ENCODE measurements at regions not wholly inside any gene's neighbourhood (a gene's known extent, or its start where the extent isn't known, plus 50 kb on each side); places are given as distances from the start of the nearest gene placed in this dataset.

- H3K9me1 ChIP-seq (ENCODE audit: insufficient read depth, low read length), result no peaks in the 10 kb centered on the region
- H3K4me3 ChIP-seq (ENCODE audit: insufficient read depth, low read depth, low read length), result no peak overlapping the region
- no peak overlapping the region for H4K8ac ChIP-seq (ENCODE audit: low read depth in 2 of 2, low read length in 2 of 2)
- no peak overlapping the region for H2BK20ac ChIP-seq (ENCODE audit: low read depth, low read length)
- DNase-seq (no peak), ATAC-seq (ENCODE audit: low read depth) (no peak)
- no peak overlapping the region for H2AK9ac ChIP-seq (replicated peaks; ENCODE audit: low read depth, low read length, poor library complexity)
- no peak overlapping the region for H3K23ac ChIP-seq (ENCODE audit: low read depth, low read length)
- H3K56ac ChIP-seq (ENCODE audit: extremely low read depth, insufficient read depth, low read length), result no peak overlapping the region
- H3K27me3 ChIP-seq (ENCODE audit: control insufficient read depth, insufficient read depth, low read length), result no peaks in the 10 kb centered on the region; the same call in 1 of the 2 replicates
- dilution Hi-C loops (cut with HindIII; ENCODE audit: low sequenced_read_pairs, unreplicated experiment) (no loop called here), in situ Hi-C loops (cut with MboI; ENCODE audit: low sequenced_read_pairs) (no loop called here), intact Hi-C loops (cut with micrococcal nuclease) (no loop called here)
- H4K5ac ChIP-seq (ENCODE audit: low read depth, low read length), result no peak overlapping the region
- no peak overlapping the region for H2BK120ac ChIP-seq (ENCODE audit: low read depth, low read length)
- H3K4me2 ChIP-seq (ENCODE audit: low read depth, low read length), result no peak overlapping the region
- H2BK5ac ChIP-seq (ENCODE audit: low read depth, low read length, poor library complexity, severe bottlenecking), result no peak overlapping the region
- no peak overlapping the region for H3K9ac ChIP-seq (ENCODE audit: low read depth, low read length)
- H4K91ac ChIP-seq (ENCODE audit: insufficient read depth, low read depth, low read length), result no peak overlapping the region
- no TSS peak for BruUV-seq (replicated peaks)
- no peak overlapping the region for H2AK5ac ChIP-seq (ENCODE audit: low read depth, low read length)
- no peak for TF ChIP-seq USF2 (IDR thresholded peaks at IDR 0.05; ENCODE audit: low read depth, low read length)
- no peak for TF ChIP-seq BHLHE40 (IDR thresholded peaks at IDR 0.05; ENCODE audit: low read depth, low read length)
- TF ChIP-seq SMC3 (IDR thresholded peaks at IDR 0.05; ENCODE audit: low read depth, low read length), result no peak
- no peak for TF ChIP-seq MXI1 (IDR thresholded peaks at IDR 0.05; ENCODE audit: borderline replicate concordance, low read depth, low read length)
- TF ChIP-seq ELK1 (IDR thresholded peaks at IDR 0.05; ENCODE audit: borderline replicate concordance, low read depth, low read length), result no peak
- no peaks in the 10 kb centered on the region for H4K20me1 ChIP-seq (ENCODE audit: insufficient read depth, low read length)
- H3K4me1 ChIP-seq (ENCODE audit: control insufficient read depth, insufficient read depth, low read length), result peaks cover 3% of the 10 kb centered on the region
- no peaks in the 10 kb centered on the region for H3K79me1 ChIP-seq (ENCODE audit: low read depth in 1 of 2, low read length in 2 of 2)
- no peak overlapping the region for H2AFZ ChIP-seq (replicated peaks; ENCODE audit: low read length, poor library complexity)
- no peak overlapping the region for H3K27ac ChIP-seq (ENCODE audit: insufficient read depth, low read length)
- H3K36me3 ChIP-seq (ENCODE audit: control insufficient read depth, insufficient read depth, low read length), result no peaks in the 10 kb centered on the region
- WGBS, 2 experiments (ENCODE audit: extremely low coverage in 2 of 2, insufficient read length in 1 of 2), result no CpG with 5 or more reads among the region's 1 CpG
- no peak overlapping the region for H3K4ac ChIP-seq (ENCODE audit: low read depth, low read length)
- CTCF ChIA-PET, result no interaction called here
- no peak overlapping the region for H3K14ac ChIP-seq (replicated peaks; ENCODE audit: low read depth, low read length)
- no peak overlapping the region for H2BK15ac ChIP-seq (ENCODE audit: low read depth, low read length)
- no peak overlapping the region for H3K18ac ChIP-seq (ENCODE audit: low read depth, low read length)
- POLR2A ChIA-PET (ENCODE audit: unreplicated experiment), result no interaction called here
- H3K9me3 ChIP-seq (ENCODE audit: control insufficient read depth, insufficient read depth, low read length), result no peaks in the 10 kb centered on the region
These were observed 113.2 kb downstream of the B3GNT2 start for GRCh38 chr2:62309081-62309464.

Data from IMR-90 (cell line).